ENCODE measurements at regions not wholly inside any gene's neighbourhood (a gene's known extent, or its start where the extent isn't known, plus 50 kb on each side); places are given as distances from the start of the nearest gene placed in this dataset.

DNA sequence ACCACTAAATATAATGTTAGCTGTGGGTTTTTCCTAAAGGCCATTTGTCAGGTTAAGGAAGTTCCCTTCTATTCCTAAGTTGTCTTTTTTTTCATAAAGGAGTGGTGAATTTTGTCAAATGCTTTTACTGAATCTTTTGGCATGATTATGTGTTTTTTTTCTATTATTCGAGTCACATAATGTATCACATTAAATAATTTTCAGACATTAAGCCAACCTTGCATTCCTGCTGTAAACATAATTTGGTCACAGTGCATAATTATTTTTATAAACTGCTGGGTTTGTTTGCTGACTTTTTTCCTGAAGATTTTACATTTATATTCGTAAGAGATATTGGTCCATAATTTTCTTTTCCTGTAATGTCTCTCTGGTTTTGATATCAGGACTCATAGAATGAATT is 101.8 kb upstream of the SPRED1 start:
- H2AFZ ChIP-seq (ENCODE audit: insufficient read depth, low read depth, low read length, poor library complexity, severe bottlenecking) = no peak overlapping the region
- no peaks in the 10 kb centered on the region for H4K20me1 ChIP-seq (ENCODE audit: control insufficient read depth, insufficient read depth, low read length, poor library complexity, severe bottlenecking)
- TF ChIP-seq, protein P1, sequence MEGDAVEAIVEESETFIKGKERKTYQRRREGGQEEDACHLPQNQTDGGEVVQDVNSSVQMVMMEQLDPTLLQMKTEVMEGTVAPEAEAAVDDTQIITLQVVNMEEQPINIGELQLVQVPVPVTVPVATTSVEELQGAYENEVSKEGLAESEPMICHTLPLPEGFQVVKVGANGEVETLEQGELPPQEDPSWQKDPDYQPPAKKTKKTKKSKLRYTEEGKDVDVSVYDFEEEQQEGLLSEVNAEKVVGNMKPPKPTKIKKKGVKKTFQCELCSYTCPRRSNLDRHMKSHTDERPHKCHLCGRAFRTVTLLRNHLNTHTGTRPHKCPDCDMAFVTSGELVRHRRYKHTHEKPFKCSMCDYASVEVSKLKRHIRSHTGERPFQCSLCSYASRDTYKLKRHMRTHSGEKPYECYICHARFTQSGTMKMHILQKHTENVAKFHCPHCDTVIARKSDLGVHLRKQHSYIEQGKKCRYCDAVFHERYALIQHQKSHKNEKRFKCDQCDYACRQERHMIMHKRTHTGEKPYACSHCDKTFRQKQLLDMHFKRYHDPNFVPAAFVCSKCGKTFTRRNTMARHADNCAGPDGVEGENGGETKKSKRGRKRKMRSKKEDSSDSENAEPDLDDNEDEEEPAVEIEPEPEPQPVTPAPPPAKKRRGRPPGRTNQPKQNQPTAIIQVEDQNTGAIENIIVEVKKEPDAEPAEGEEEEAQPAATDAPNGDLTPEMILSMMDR (IDR thresholded peaks at IDR 0.05) = no peak
- TF ChIP-seq EZH2 (IDR thresholded peaks at IDR 0.05; ENCODE audit: borderline replicate concordance, insufficient read depth, low read depth, low read length, poor library complexity, severe bottlenecking) = no peak
- intact Hi-C loops (cut with micrococcal nuclease) = no loop called here
- Mint-ChIP-seq H3K4me1 (no peaks in the 10 kb centered on the region), H3K9me3 (ENCODE audit: insufficient read depth) (peaks cover 3% of the 10 kb centered on the region), H3K27ac (no peak overlapping the region), H3K4me3 (no peak overlapping the region), H3K27me3 (peaks cover 2% of the 10 kb centered on the region)
- ATAC-seq (ENCODE audit: low read depth) (no peak), DNase-seq (no peak)
- H3K4me3 ChIP-seq (ENCODE audit: control extremely low read depth in 1 of 5, extremely low read depth in 1 of 5, insufficient read depth in 1 of 5, low read depth in 2 of 5, low read length in 4 of 5) = no peak overlapping the region
- H3K36me3 ChIP-seq (replicated peaks in 1 of 2; ENCODE audit: control extremely low read depth in 1 of 2, control insufficient read depth in 1 of 2, extremely low read depth in 1 of 2, insufficient read depth in 2 of 2, low read length in 1 of 2) = no peaks in the 10 kb centered on the region
- H3K9ac ChIP-seq (ENCODE audit: low read length) = no peak overlapping the region
- WGBS (ENCODE audit: insufficient coverage) = no CpG with 5 or more reads among the region's 2 CpGs
- H3K4me1 ChIP-seq (ENCODE audit: control insufficient read depth in 2 of 2, insufficient read depth in 2 of 2, low read length in 2 of 2) = no peaks in the 10 kb centered on the region
- no peak overlapping the region for H3K27ac ChIP-seq (ENCODE audit: low read length in 2 of 2)
- no peaks in the 10 kb centered on the region for H3K79me2 ChIP-seq (ENCODE audit: control insufficient read depth, insufficient read depth, low read length)
- ChIA-PET CTCF (no interaction called here), POLR2A (no interaction called here)
- H3K27me3 ChIP-seq (replicated peaks in 1 of 4; ENCODE audit: control extremely low read depth in 1 of 4, control insufficient read depth in 3 of 4, insufficient read depth in 4 of 4, low read length in 3 of 4) = no peaks in the 10 kb centered on the region
- H3K9me3 ChIP-seq (ENCODE audit: control extremely low read depth in 1 of 3, control insufficient read depth in 2 of 3, insufficient read depth in 1 of 3, low read length in 2 of 3) = peaks cover 0 to 14% (median 3%) of the 10 kb centered on the region in 3 donors
- no peak overlapping the region for H3K4me2 ChIP-seq (replicated peaks; ENCODE audit: low read depth, low read length, poor library complexity, severe bottlenecking)

- CTCF ChIA-PET = no interaction called here
- no peak overlapping the region for H3K9ac ChIP-seq (ENCODE audit: low read length)
- H2AFZ ChIP-seq (ENCODE audit: insufficient read depth, low read depth, low read length, poor library complexity, severe bottlenecking) = no peak overlapping the region
- intact Hi-C loops (cut with micrococcal nuclease) = no loop called here
- H4K20me1 ChIP-seq (ENCODE audit: control insufficient read depth, insufficient read depth, low read length, poor library complexity, severe bottlenecking) = no peaks in the 10 kb centered on the region
- H3K36me3 ChIP-seq (replicated peaks in 1 of 2; ENCODE audit: control extremely low read depth in 1 of 2, control insufficient read depth in 1 of 2, extremely low read depth in 1 of 2, insufficient read depth in 2 of 2, low read length in 1 of 2) = no peaks in the 10 kb centered on the region
- H3K27me3 ChIP-seq (replicated peaks in 1 of 4; ENCODE audit: control extremely low read depth in 1 of 4, control insufficient read depth in 3 of 4, insufficient read depth in 4 of 4, low read length in 3 of 4) = no peaks in the 10 kb centered on the region
- POLR2A ChIA-PET = no interaction called here
- peaks cover 4 to 17% (median 5%) of the 10 kb centered on the region in 3 donors for H3K9me3 ChIP-seq (ENCODE audit: control extremely low read depth in 1 of 3, control insufficient read depth in 2 of 3, insufficient read depth in 1 of 3, low read length in 2 of 3)
- H3K27ac ChIP-seq (ENCODE audit: low read length in 2 of 2) = no peak overlapping the region
- ATAC-seq (ENCODE audit: low read depth) = no peak
- Mint-ChIP-seq H3K9me3 (ENCODE audit: insufficient read depth) (peaks cover 8% of the 10 kb centered on the region), H3K27ac (no peak overlapping the region), H3K4me3 (no peak overlapping the region), H3K27me3 (peaks cover 13% of the 10 kb centered on the region), H3K4me1 (no peaks in the 10 kb centered on the region)
- TF ChIP-seq EZH2 (IDR thresholded peaks at IDR 0.05; ENCODE audit: borderline replicate concordance, insufficient read depth, low read depth, low read length, poor library complexity, severe bottlenecking) = no peak
- TF ChIP-seq, protein P1 (IDR thresholded peaks at IDR 0.05) = no peak
- H3K79me2 ChIP-seq (ENCODE audit: control insufficient read depth, insufficient read depth, low read length) = no peaks in the 10 kb centered on the region
- H3K4me2 ChIP-seq (replicated peaks; ENCODE audit: low read depth, low read length, poor library complexity, severe bottlenecking) = no peak overlapping the region
- no peak for DNase-seq
- no peak overlapping the region for H3K4me3 ChIP-seq (ENCODE audit: control extremely low read depth in 1 of 5, extremely low read depth in 1 of 5, insufficient read depth in 1 of 5, low read depth in 2 of 5, low read length in 4 of 5)
- H3K4me1 ChIP-seq (ENCODE audit: control insufficient read depth in 2 of 2, insufficient read depth in 2 of 2, low read length in 2 of 2) = no peaks in the 10 kb centered on the region
Measured at GRCh38 chr15:38153781-38154180, 98.9 kb upstream of the SPRED1 start.
